GM19240 (cell line): ENCODE measurements at regions not wholly inside any gene's neighbourhood (a gene's known extent, or its start where the extent isn't known, plus 50 kb on each side); places are given as distances from the start of the nearest gene placed in this dataset.

Experiments
- DNase-seq: peaks from one replicate; pipeline ENCODE4 v3.0.0; 2011; ENCODE audit warnings: low spot score; ENCODE audit not compliant: insufficient read length

- no peak for DNase-seq
Measured at GRCh38 chr18:79626905-79627749, 52.5 kb upstream of the CTDP1 start.

DNA sequence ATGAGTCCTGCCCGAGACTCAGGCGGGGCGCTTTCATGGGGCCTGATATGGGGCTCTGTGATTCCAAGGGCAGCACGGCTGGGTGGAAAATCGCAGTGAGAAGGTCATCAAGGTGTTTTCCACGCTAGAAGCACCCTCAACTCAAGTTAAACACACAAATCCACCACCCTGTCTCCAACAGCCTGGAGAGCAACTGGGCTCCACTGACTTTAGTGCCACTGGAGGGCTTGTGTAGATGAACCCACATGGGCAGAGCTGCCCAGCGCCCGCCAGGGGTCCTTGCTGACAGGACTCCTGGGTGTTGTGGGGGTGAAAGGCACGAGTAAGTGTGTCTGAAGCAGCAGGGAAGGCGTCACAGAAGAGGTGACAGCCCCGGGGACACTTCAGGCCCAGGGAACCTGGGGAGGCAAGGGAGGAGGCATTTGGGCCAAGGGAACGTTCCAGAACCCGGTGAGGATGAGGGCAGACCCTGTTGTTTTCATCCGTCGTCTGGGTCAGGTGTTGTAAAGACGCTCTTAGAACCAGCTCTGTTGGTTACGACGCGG, 51.8 kb upstream of the CTDP1 start:
- no peak for DNase-seq

GRCh38 chr18:79628416-79629248, 51.0 kb upstream of the CTDP1 start:
- no peak for DNase-seq

DNA sequence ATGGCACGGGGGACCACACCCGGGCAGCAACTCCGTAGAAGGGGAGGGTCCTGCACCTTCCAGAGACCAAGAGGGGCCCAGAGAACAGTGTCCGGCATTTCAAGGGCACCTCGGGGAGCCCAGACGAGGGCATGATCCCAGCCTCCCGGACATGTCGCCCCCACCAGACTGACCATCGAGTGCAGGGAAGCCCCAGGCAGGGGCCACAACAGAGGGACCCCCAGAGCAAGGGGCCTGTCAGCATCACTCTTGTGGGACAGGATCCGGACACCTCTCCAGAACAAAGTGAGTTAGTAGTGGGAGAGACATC, 50.4 kb upstream of the CTDP1 start:
- no peak for DNase-seq

- DNase-seq: no peak
Measured at GRCh38 chr18:79629606-79630005, 50.0 kb upstream of the CTDP1 start.
